ENCODE measurements at regions not wholly inside any gene's neighbourhood (a gene's known extent, or its start where the extent isn't known, plus 50 kb on each side); places are given as distances from the start of the nearest gene placed in this dataset.

DNA sequence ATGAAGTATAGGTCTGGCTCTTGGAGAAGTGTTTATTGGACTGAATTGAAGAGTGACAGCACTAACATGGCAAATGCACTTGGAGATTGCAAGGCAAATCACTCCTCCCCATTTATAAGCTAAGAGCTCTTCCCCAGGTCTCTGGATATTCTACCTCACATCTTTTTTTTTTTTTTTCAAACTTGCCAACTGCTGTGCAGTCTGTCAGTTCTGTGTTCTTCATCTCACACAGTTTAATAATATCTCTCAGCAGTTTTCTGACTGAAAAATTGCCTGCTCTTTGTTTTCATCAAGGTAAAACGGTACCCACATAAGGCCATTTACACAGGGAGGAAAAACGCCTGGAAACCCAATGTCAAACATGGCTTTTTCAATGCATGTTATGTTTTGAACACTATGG, 186.1 kb upstream of the B3GALT2 start:
- TF ChIP-seq, protein P1, sequence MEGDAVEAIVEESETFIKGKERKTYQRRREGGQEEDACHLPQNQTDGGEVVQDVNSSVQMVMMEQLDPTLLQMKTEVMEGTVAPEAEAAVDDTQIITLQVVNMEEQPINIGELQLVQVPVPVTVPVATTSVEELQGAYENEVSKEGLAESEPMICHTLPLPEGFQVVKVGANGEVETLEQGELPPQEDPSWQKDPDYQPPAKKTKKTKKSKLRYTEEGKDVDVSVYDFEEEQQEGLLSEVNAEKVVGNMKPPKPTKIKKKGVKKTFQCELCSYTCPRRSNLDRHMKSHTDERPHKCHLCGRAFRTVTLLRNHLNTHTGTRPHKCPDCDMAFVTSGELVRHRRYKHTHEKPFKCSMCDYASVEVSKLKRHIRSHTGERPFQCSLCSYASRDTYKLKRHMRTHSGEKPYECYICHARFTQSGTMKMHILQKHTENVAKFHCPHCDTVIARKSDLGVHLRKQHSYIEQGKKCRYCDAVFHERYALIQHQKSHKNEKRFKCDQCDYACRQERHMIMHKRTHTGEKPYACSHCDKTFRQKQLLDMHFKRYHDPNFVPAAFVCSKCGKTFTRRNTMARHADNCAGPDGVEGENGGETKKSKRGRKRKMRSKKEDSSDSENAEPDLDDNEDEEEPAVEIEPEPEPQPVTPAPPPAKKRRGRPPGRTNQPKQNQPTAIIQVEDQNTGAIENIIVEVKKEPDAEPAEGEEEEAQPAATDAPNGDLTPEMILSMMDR (conservative IDR thresholded peaks at IDR 0.05; ENCODE audit: control insufficient read depth, insufficient read depth, low read depth, low read length), result no peak
- no peak for DNase-seq (ENCODE audit: low read depth)
- H3K4me3 ChIP-seq (ENCODE audit: control insufficient read depth, low read depth, low read length), result no peak overlapping the region

DNA sequence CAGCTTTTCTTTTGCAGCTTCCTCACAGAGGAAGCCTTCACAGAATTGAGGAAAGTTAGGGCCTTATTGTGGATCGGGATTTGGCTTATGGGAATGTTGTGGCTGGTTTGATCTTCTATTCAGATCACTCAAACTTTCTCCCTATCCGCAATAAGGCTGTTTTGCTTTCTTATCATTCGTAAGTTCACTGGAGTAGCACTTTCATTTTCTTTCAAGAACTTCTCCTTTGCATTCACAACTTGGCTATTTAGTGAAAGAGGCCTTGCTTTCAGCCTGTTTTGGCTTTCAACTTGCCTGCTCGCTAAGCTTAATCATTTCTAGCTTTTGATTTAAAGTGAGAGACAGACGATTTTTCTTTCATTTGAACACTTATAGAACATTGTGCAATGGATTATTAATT, 181.9 kb upstream of the B3GALT2 start:
- H3K4me3 ChIP-seq (ENCODE audit: control insufficient read depth, low read depth, low read length), result no peak overlapping the region
- TF ChIP-seq, protein P1 (conservative IDR thresholded peaks at IDR 0.05; ENCODE audit: control insufficient read depth, insufficient read depth, low read depth, low read length), result no peak
- peak; percentile 2 for DNase-seq (ENCODE audit: low read depth)

DNA sequence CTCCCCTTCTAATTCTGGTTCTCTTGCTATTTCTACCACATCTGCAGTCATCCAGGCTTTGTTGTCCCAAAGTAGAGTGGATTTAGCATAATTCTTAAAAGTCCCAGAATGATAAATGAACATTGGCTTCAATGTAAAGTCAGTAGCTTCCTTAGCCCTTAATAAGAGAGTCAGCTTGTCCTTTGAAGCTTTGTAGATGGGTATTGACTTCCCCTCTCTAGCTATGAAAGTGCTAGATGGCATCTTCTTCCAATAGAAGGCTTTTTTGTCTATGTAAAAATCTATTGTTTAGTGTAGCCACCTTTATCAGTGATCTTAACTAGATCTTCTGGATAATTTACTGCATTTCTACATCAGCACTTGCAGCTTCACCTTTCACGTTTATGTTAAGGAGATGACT, 181.4 kb upstream of the B3GALT2 start:
- H3K4me3 ChIP-seq (ENCODE audit: control insufficient read depth, low read depth, low read length), result no peak overlapping the region
- DNase-seq (ENCODE audit: low read depth), result no peak
- TF ChIP-seq, protein P1 (conservative IDR thresholded peaks at IDR 0.05; ENCODE audit: control insufficient read depth, insufficient read depth, low read depth, low read length), result no peak

DNA sequence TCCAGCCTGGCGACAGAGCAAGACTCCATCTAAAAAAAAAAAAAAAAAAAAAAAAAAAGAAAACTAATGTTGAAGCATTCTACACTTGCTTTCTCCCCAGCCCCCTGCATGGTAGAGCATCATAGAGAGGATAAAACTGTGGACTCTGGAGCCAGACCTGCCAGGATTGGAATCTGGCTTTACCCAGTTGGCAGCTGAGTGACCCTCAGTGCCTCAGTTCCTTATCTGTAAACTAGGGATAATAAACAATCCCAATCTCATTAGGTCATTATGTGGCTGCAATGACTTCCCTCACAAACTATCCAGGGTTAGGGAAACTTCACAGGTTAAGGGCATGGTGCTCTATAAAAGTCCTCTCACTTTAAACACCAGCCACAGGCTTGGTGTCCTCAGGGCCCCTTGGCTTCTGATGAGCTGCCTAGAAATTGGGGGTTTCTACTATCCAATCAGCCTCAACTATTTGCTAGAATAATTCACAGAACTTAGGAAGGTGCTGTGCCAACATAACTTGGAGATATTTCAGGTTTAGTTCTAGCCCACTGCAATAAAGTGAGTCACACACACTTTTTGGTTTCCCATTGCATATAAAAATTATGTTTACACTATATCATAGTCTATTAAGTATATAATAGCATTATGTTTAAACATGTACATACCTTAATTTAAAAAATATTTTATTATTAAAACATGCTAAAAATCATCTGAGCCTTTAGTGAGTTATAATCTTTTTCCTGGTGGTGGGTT, 180.5 kb upstream of the B3GALT2 start:
- TF ChIP-seq, protein P1 (conservative IDR thresholded peaks at IDR 0.05; ENCODE audit: control insufficient read depth, insufficient read depth, low read depth, low read length), result no peak
- no peak for DNase-seq (ENCODE audit: low read depth)
- no peak overlapping the region for H3K4me3 ChIP-seq (ENCODE audit: control insufficient read depth, low read depth, low read length)

DNA sequence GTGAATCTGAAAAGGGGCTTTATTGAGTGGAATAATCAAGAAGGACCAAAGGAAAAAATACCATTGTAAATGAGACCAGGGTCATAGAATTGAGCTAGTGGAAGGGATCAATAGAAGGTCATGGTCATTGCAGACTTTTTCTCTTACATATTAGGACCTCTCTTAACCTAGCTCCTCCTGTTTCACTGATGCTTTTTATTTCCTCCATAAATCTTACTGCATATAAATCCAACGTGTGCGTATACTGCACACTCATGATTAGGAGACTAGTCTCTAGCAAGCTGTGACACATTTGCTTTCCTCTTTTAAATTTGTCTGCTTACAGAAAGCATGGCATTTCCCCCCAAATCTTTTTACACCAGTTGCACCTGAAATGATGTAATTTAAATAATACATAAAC, 179.6 kb upstream of the B3GALT2 start:
- TF ChIP-seq, protein P1 (conservative IDR thresholded peaks at IDR 0.05; ENCODE audit: control insufficient read depth, insufficient read depth, low read depth, low read length), result no peak
- no peak for DNase-seq (ENCODE audit: low read depth)
- H3K4me3 ChIP-seq (ENCODE audit: control insufficient read depth, low read depth, low read length), result no peak overlapping the region

DNA sequence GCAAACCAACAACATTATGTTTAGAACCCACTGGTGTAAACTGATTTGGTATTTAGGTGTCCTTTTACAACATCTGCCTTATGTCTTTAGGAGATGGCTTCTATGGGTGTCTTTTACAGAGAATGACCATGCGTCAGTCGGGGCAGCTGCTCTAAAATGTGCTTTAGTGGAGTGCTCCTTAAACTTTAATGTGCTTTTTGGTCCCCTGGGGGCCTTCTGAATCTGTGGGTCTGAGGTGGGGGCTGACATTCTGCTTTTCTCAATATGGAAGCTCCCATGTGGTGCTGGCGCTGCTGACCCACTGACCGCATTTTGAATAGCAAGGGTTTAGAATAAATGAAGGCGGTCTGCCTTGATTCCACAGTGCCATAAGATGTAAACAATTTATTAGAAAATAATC, 173.2 kb upstream of the B3GALT2 start:
- no peak for DNase-seq (ENCODE audit: low read depth)
- H3K4me3 ChIP-seq (ENCODE audit: control insufficient read depth, low read depth, low read length), result no peak overlapping the region
- TF ChIP-seq, protein P1 (conservative IDR thresholded peaks at IDR 0.05; ENCODE audit: control insufficient read depth, insufficient read depth, low read depth, low read length), result no peak
